Chondrocyte (in vitro differentiated cells): ENCODE measurements at regions not wholly inside any gene's neighbourhood (a gene's known extent, or its start where the extent isn't known, plus 50 kb on each side); places are given as distances from the start of the nearest gene placed in this dataset.
"Not testable (repeated sequence)": the region's sequence is repeated elsewhere in the genome, so short reads cannot be mapped to it uniquely, and the experiment has no call there.

Experiments used
- DNase-seq: peaks from one replicate; pipeline ENCODE4 v3.0.0; 2021; ENCODE audit warnings: mixed read lengths, low spot score
- H3K27ac Mint-ChIP-seq: one replicate; pipeline ENCODE4 v1.8.0; 2021; ENCODE audit warnings: mild to moderate bottlenecking, moderate library complexity, mixed read lengths; ENCODE audit not compliant: unreplicated experiment
- H3K27me3 Mint-ChIP-seq: 2 replicates; pipeline ENCODE4 v1.8.0; 2021; ENCODE audit warnings: low read depth, mixed read lengths
- H3K36me3 Mint-ChIP-seq: 2 replicates; pipeline ENCODE4 v1.8.0; 2021; ENCODE audit warnings: low read depth, mixed read lengths
- H3K4me1 Mint-ChIP-seq: 2 replicates; pipeline ENCODE4 v1.8.0; 2021; ENCODE audit warnings: low read depth, mild to moderate bottlenecking, mixed read lengths
- H3K4me3 Mint-ChIP-seq: one replicate; pipeline ENCODE4 v1.8.0; 2021; ENCODE audit warnings: mild to moderate bottlenecking, moderate library complexity, mixed read lengths; ENCODE audit not compliant: unreplicated experiment
- H3K9me3 Mint-ChIP-seq: 2 replicates; pipeline ENCODE4 v1.8.0; 2021; ENCODE audit warnings: low read depth, mixed read lengths
- TF ChIP-seq, protein P1 (sequence below): fragments of 200-600 bp; sonication (generic); IDR thresholded peaks from 2 replicates; pipeline ENCODE4 v1.5.0; 2021; ENCODE audit warnings: antibody characterized with exemption, mild to moderate bottlenecking, moderate library complexity

DNA sequence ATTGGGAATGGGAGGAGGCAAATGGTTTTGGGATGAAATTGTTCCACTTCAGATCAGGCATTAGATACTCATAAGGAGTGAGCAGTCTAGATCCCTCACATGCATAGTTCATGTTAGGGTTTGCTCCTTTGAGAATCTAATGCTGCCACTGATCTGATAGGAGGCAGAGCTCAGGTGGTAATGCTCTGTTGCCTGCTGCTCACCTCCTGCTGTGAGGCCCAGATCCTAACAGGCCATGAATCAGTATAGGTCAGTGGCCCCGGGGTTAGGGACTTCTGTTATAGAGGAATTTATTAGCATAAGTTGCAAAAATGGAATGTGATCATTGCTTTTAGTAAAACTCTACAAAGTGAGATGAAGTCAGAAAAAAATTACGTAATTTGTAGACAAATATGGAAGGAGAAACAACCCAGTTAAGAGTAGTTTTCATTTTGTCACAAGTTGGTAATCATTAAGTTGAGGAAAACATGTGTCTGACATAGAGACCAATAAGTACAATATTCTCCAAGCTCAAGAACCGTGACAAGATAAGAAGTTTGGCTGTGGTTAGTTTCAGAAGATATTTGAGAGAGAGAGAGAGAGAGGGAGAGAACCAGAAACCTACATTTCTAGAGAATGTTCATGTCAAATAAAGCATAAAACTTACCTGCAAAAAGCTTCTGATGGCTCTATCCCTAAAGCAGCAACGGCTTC lies 689.7 kb upstream of the PRMT6 start:
- TF ChIP-seq, protein P1, sequence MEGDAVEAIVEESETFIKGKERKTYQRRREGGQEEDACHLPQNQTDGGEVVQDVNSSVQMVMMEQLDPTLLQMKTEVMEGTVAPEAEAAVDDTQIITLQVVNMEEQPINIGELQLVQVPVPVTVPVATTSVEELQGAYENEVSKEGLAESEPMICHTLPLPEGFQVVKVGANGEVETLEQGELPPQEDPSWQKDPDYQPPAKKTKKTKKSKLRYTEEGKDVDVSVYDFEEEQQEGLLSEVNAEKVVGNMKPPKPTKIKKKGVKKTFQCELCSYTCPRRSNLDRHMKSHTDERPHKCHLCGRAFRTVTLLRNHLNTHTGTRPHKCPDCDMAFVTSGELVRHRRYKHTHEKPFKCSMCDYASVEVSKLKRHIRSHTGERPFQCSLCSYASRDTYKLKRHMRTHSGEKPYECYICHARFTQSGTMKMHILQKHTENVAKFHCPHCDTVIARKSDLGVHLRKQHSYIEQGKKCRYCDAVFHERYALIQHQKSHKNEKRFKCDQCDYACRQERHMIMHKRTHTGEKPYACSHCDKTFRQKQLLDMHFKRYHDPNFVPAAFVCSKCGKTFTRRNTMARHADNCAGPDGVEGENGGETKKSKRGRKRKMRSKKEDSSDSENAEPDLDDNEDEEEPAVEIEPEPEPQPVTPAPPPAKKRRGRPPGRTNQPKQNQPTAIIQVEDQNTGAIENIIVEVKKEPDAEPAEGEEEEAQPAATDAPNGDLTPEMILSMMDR = no peak
- no peaks in the 10 kb centered on the region for H3K27me3 Mint-ChIP-seq
- H3K4me1 Mint-ChIP-seq = no peaks in the 10 kb centered on the region
- DNase-seq = no peak
- no peaks in the 10 kb centered on the region for H3K36me3 Mint-ChIP-seq
- H3K4me3 Mint-ChIP-seq = no peak overlapping the region
- no peak overlapping the region for H3K27ac Mint-ChIP-seq
- H3K9me3 Mint-ChIP-seq = peaks cover 7% of the 10 kb centered on the region

DNA sequence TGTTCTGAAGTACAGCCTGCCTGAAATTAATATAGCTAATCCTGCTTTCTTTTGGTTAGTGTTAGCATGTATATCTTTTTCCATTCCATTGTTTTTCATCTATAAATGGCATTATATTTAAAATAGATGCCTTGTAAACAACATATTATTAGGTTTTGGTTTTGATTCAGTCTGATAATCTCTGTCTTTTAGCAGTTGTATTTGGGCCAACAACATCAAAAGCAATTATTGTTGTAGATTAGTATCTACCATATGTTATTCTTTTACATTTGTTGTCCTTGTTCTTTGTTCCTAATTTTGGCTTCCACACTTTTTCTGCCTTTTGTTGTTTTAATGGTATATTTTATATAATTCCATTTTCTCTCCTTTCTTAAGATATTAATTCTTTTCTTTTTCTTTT lies 678.2 kb upstream of the PRMT6 start:
- no peak overlapping the region for H3K27ac Mint-ChIP-seq
- no peak for DNase-seq

DNA sequence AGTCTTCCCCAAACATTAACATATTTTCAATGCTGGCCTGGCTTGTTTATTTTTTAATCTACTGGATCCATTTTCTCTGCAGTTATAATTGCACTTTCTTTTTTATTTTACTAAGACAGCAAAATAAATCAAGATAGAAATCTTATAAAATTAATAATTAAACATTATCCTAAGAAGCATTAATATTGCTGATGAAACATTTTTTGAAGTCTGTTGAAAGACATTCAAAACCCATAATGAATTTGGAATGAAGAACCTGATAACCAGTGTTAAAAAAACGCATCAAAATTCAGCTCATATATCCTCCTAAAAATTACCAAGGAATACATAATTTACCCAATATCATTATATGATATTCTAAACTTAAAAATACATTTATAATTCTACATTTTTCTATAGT lies 675.7 kb upstream of the PRMT6 start:
- no peaks in the 10 kb centered on the region for H3K4me1 Mint-ChIP-seq
- H3K4me3 Mint-ChIP-seq = no peak overlapping the region
- TF ChIP-seq, protein P1 = no peak
- DNase-seq = no peak
- H3K27me3 Mint-ChIP-seq = peaks cover 2% of the 10 kb centered on the region
- H3K36me3 Mint-ChIP-seq = no peaks in the 10 kb centered on the region
- H3K27ac Mint-ChIP-seq = no peak overlapping the region
- H3K9me3 Mint-ChIP-seq = no peaks in the 10 kb centered on the region

More for the DNA sequence above, 678.2 kb upstream of the PRMT6 start:
- TF ChIP-seq, protein P1 = no peak
- Mint-ChIP-seq H3K4me1 (no peaks in the 10 kb centered on the region), H3K36me3 (no peaks in the 10 kb centered on the region), H3K27me3 (peaks cover 2% of the 10 kb centered on the region), H3K9me3 (peaks cover 5% of the 10 kb centered on the region), H3K4me3 (no peak overlapping the region)

DNA sequence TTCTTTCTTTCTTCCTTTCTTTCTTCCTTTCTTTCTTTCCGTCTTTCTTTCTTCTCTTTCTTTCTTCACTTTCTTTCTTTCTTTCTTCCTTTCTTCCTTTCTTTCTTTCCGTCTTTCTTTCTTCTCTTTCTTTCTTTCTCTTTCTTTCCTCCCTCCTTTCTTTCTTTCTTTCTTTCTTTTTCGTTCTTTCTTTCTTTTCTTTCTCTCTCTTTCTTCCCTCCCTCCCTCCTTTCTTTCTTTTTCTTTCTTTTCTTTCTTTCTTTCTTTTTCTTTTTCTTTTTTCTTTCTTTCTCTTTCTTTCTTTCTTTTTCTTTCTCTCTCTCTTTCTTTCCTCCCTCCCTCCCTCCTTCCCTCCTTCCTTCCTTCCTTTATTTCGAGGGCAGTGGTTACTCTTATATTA lies 667.3 kb upstream of the PRMT6 start:
- not testable (repeated sequence) for H3K4me1 Mint-ChIP-seq, H3K27ac Mint-ChIP-seq, H3K27me3 Mint-ChIP-seq, H3K36me3 Mint-ChIP-seq, H3K4me3 Mint-ChIP-seq, DNase-seq, H3K9me3 Mint-ChIP-seq

DNA sequence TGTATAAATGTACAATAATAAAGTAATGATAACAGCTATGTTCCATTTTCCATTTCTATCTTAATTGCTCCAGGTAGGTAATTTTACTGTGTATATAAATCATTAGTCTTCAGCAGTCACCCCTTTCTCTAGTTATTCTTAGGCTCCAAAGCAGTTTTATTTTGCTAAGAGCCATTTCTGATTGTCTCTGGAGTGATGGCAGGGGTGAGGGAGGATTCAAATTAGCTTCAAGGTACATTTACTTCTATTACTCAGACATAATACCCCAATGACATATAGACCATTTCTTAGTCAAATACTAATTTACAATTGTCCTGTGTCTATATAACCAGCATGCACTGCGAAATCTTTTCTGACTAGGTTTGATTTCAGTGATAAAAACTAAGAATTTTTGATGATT lies 663.4 kb upstream of the PRMT6 start:
- Mint-ChIP-seq H3K4me3 (no peak overlapping the region), H3K9me3 (no peaks in the 10 kb centered on the region), H3K36me3 (no peaks in the 10 kb centered on the region), H3K27ac (no peak overlapping the region), H3K27me3 (no peaks in the 10 kb centered on the region), H3K4me1 (no peaks in the 10 kb centered on the region)
- TF ChIP-seq, protein P1 = no peak
- DNase-seq = no peak

DNA sequence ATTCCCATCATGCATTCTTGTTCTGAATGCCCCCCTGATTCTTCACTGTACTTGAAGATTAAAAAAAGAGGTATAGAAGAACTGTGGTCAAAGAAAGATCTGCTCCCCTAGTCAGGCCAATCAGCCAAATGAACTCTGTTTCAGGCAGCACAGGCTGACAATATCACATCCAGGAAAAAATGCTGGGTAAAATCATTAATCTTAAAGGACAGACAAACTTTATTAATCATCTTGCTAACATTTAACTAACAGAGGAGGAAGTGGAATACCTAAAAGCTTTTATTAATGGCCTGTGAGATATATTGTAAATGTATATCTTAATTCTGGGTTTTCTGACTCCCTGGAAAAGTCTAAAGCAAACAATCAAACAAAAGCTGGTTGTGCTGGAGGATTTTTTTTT lies 660.5 kb upstream of the PRMT6 start:
- Mint-ChIP-seq H3K4me1 (no peaks in the 10 kb centered on the region), H3K27ac (no peak overlapping the region), H3K27me3 (no peaks in the 10 kb centered on the region), H3K4me3 (no peak overlapping the region), H3K36me3 (no peaks in the 10 kb centered on the region), H3K9me3 (no peaks in the 10 kb centered on the region)
- TF ChIP-seq, protein P1 = no peak
- DNase-seq = no peak
